HG03558 (cell line): ENCODE measurements at regions not wholly inside any gene's neighbourhood (a gene's known extent, or its start where the extent isn't known, plus 50 kb on each side); places are given as distances from the start of the nearest gene placed in this dataset.

Source experiments
- ATAC-seq: cut with Tn5 transposase; IDR thresholded peaks from one replicate; pipeline ENCODE4 v1.9.1; 2021; ENCODE audit warnings: moderate number of reproducible peaks; ENCODE audit not compliant: unreplicated experiment; ENCODE audit errors: extremely low read depth

- ATAC-seq = no peak
These were observed 87.8 kb upstream of the ATF3 start for GRCh38 chr1:212520746-212521145.

GRCh38 chr1:212525479-212526110 lies 83.0 kb upstream of the ATF3 start:
- no peak for ATAC-seq

GRCh38 chr1:212526111-212526491 lies 82.5 kb upstream of the ATF3 start:
- ATAC-seq = no peak

GRCh38 chr1:212528501-212528900 lies 80.1 kb upstream of the ATF3 start:
- no peak for ATAC-seq

- no peak for ATAC-seq
These were observed 79.3 kb upstream of the ATF3 start for GRCh38 chr1:212529211-212529741.

- ATAC-seq = no peak
These were observed 77.3 kb upstream of the ATF3 start for GRCh38 chr1:212531267-212531666.

- no peak for ATAC-seq
These were observed 76.8 kb upstream of the ATF3 start for GRCh38 chr1:212531796-212532195.

- ATAC-seq = no peak
These were observed 76.0 kb upstream of the ATF3 start for GRCh38 chr1:212532469-212533147.

GRCh38 chr1:212533148-212533517 lies 75.4 kb upstream of the ATF3 start:
- no peak for ATAC-seq

- ATAC-seq = no peak
These were observed 72.0 kb upstream of the ATF3 start for GRCh38 chr1:212536586-212536985.

GRCh38 chr1:212537610-212538009 lies 71.0 kb upstream of the ATF3 start:
- no peak for ATAC-seq

- no peak for ATAC-seq
These were observed 68.7 kb upstream of the ATF3 start for GRCh38 chr1:212539737-212540430.

GRCh38 chr1:212542761-212543187 lies 65.8 kb upstream of the ATF3 start:
- no peak for ATAC-seq

- ATAC-seq = no peak
These were observed 64.5 kb upstream of the ATF3 start for GRCh38 chr1:212544110-212544509.

GRCh38 chr1:212545941-212546635 lies 62.5 kb upstream of the ATF3 start:
- ATAC-seq = no peak

- no peak for ATAC-seq
These were observed 59.0 kb upstream of the ATF3 start for GRCh38 chr1:212549503-212550017.

GRCh38 chr1:212551929-212552328 lies 56.6 kb upstream of the ATF3 start:
- no peak for ATAC-seq

GRCh38 chr1:212553676-212554075 lies 54.9 kb upstream of the ATF3 start:
- ATAC-seq = no peak

GRCh38 chr1:212554401-212554800 lies 54.2 kb upstream of the ATF3 start:
- ATAC-seq = no peak

- ATAC-seq = no peak
These were observed 53.1 kb upstream of the ATF3 start for GRCh38 chr1:212555426-212555825.
